GM23338 (cell line): ENCODE measurements at regions not wholly inside any gene's neighbourhood (a gene's known extent, or its start where the extent isn't known, plus 50 kb on each side); places are given as distances from the start of the nearest gene placed in this dataset.

Experiments used
- ATAC-seq: fragments of 200-7000 bp; cut with Tn5 transposase; 3 replicates; pipeline ENCODE4 v1.9.1; 2020
- DNase-seq: peaks from one replicate; pipeline ENCODE4 v3.0.0-alpha.2; 2015; ENCODE audit warnings: low spot score
- H2AFZ ChIP-seq: fragments of 200-600 bp; sonication (generic); 2 replicates; pipeline ENCODE4 v1.8.0; 2016; ENCODE audit warnings: antibody characterized with exemption, mild to moderate bottlenecking, moderate library complexity
- H3F3A ChIP-seq: fragments of 200-600 bp; sonication (generic); replicated peaks from 2 replicates; pipeline ENCODE4 v1.8.0; 2017; ENCODE audit warnings: antibody characterized with exemption, mixed run types, low read depth
- H3K27ac ChIP-seq: fragments of 200-600 bp; sonication (generic); 2 replicates; pipeline ENCODE4 v1.6.1; 2016; ENCODE audit warnings: low read depth
- H3K27me3 ChIP-seq: fragments of 200-600 bp; sonication (generic); 2 replicates; pipeline ENCODE4 v1.8.0; 2016; ENCODE audit warnings: mild to moderate bottlenecking, mixed run types, moderate library complexity; ENCODE audit not compliant: insufficient read depth
- H3K36me3 ChIP-seq: fragments of 200-600 bp; sonication (generic); 2 replicates; pipeline ENCODE4 v1.8.0; 2016; ENCODE audit warnings: mild to moderate bottlenecking; ENCODE audit not compliant: insufficient read depth
- H3K4me1 ChIP-seq: fragments of 200-600 bp; sonication (generic); 2 replicates; pipeline ENCODE4 v1.8.0; 2016; ENCODE audit warnings: mild to moderate bottlenecking, moderate library complexity; ENCODE audit not compliant: insufficient read depth
- H3K4me2 ChIP-seq: fragments of 200-600 bp; sonication (generic); 2 replicates; pipeline ENCODE4 v1.7.1; 2017; ENCODE audit warnings: mixed run types
- H3K4me3 ChIP-seq: fragments of 200-600 bp; sonication (generic); 2 replicates; pipeline ENCODE4 v1.6.1; 2016; ENCODE audit warnings: mixed run types
- H3K79me2 ChIP-seq: fragments of 200-600 bp; sonication (generic); replicated peaks from 2 replicates; pipeline ENCODE4 v1.8.0; 2017; ENCODE audit warnings: mild to moderate bottlenecking; ENCODE audit not compliant: insufficient read depth
- H3K9me2 ChIP-seq: fragments of 200-600 bp; sonication (generic); 2 replicates; pipeline ENCODE4 v1.8.0; 2017; ENCODE audit not compliant: insufficient read depth
- H4K20me1 ChIP-seq: fragments of 200-600 bp; sonication (generic); replicated peaks from 2 replicates; pipeline ENCODE4 v1.8.0; 2017; ENCODE audit warnings: mild to moderate bottlenecking; ENCODE audit not compliant: insufficient read depth
- H3K27ac Mint-ChIP-seq: 2 replicates; pipeline ENCODE4 v1.8.0; 2020; ENCODE audit warnings: inconsistent platforms, mild to moderate bottlenecking, moderate library complexity, mixed read lengths
- H3K27me3 Mint-ChIP-seq: 3 replicates; pipeline ENCODE4 v1.8.0; 2022; ENCODE audit warnings: low read depth, mild to moderate bottlenecking, moderate library complexity, mixed read lengths, inconsistent platforms; ENCODE audit not compliant: insufficient read depth, poor library complexity
- H3K36me3 Mint-ChIP-seq: 3 replicates; pipeline ENCODE4 v1.8.0; 2021; ENCODE audit warnings: low read depth, mild to moderate bottlenecking, inconsistent platforms, moderate library complexity, mixed read lengths
- H3K4me1 Mint-ChIP-seq: 3 replicates; pipeline ENCODE4 v1.8.0; 2020; ENCODE audit warnings: mild to moderate bottlenecking, inconsistent platforms, mixed read lengths
- H3K4me3 Mint-ChIP-seq: 3 replicates; pipeline ENCODE4 v1.8.0; 2021; ENCODE audit warnings: moderate library complexity, mild to moderate bottlenecking, inconsistent platforms, mixed read lengths
- H3K9me3 Mint-ChIP-seq: 3 replicates; pipeline ENCODE4 v1.8.0; 2020; ENCODE audit warnings: moderate library complexity, mild to moderate bottlenecking, inconsistent platforms, mixed read lengths
- EZH2phosphoT487 ChIP-seq: fragments of 200-600 bp; sonication (generic); IDR thresholded peaks from one replicate; pipeline ENCODE4 v1.8.1; 2018; ENCODE audit warnings: antibody characterized with exemption; ENCODE audit not compliant: unreplicated experiment
- POLR2AphosphoS5 ChIP-seq: IDR thresholded peaks from 2 replicates; pipeline ENCODE4 v1.6.1; 2016; ENCODE audit warnings: antibody characterized with exemption, low read depth
- REST ChIP-seq: IDR thresholded peaks from one replicate; pipeline ENCODE4 v1.6.1; 2018; ENCODE audit warnings: antibody characterized with exemption; ENCODE audit not compliant: unreplicated experiment
- STAT1 ChIP-seq: IDR thresholded peaks from one replicate; pipeline ENCODE4 v1.6.1; 2016; ENCODE audit warnings: antibody characterized with exemption; ENCODE audit not compliant: unreplicated experiment
- ZNF331 ChIP-seq: fragments of 250-450 bp; sonication (Bioruptor Pico); IDR thresholded peaks from 2 replicates; pipeline ENCODE4 v1.5.0; 2020; ENCODE audit warnings: low read depth, mild to moderate bottlenecking, moderate library complexity
- ZNF462 ChIP-seq: fragments of 250-450 bp; sonication (Bioruptor Pico); IDR thresholded peaks from 2 replicates; pipeline ENCODE4 v1.5.0; 2020; ENCODE audit warnings: mild to moderate bottlenecking, moderate library complexity
- TF ChIP-seq, protein P1 (sequence below), 2 experiments: fragments of 200-600 bp in 1 of 2; sonication (generic) in 1 of 2; conservative IDR thresholded peaks; 2 replicates each; pipeline versions ENCODE4 v1.5.1 to v1.6.1; 2016 to 2017; ENCODE audit warnings: antibody characterized with exemption in 2 of 2, low read depth in 2 of 2, mild to moderate bottlenecking in 2 of 2, moderate library complexity in 1 of 2
- TF ChIP-seq, protein P2 (sequence below): IDR thresholded peaks from 2 replicates; pipeline ENCODE4 v1.6.1; 2016; ENCODE audit warnings: antibody characterized with exemption

- no peak overlapping the region for H3K4me3 ChIP-seq
- no peaks in the 10 kb centered on the region for H3K27me3 ChIP-seq
- Mint-ChIP-seq H3K36me3 (no peaks in the 10 kb centered on the region), H3K27ac (no peak overlapping the region), H3K27me3 (peaks cover 2% of the 10 kb centered on the region), H3K9me3 (no peaks in the 10 kb centered on the region; the same call in 1 of the 3 replicates), H3K4me1 (peaks cover 10% of the 10 kb centered on the region), H3K4me3 (no peak overlapping the region)
- H3K79me2 ChIP-seq, result no peaks in the 10 kb centered on the region
- H3K27ac ChIP-seq, result no peak overlapping the region
- H2AFZ ChIP-seq, result no peak overlapping the region
- no peaks in the 10 kb centered on the region for H3K9me2 ChIP-seq
- no peak overlapping the region for H3K4me2 ChIP-seq
- no peaks in the 10 kb centered on the region for H4K20me1 ChIP-seq
- ATAC-seq (no peak), DNase-seq (no peak)
- no peaks in the 10 kb centered on the region for H3F3A ChIP-seq
- TF ChIP-seq, protein P1, sequence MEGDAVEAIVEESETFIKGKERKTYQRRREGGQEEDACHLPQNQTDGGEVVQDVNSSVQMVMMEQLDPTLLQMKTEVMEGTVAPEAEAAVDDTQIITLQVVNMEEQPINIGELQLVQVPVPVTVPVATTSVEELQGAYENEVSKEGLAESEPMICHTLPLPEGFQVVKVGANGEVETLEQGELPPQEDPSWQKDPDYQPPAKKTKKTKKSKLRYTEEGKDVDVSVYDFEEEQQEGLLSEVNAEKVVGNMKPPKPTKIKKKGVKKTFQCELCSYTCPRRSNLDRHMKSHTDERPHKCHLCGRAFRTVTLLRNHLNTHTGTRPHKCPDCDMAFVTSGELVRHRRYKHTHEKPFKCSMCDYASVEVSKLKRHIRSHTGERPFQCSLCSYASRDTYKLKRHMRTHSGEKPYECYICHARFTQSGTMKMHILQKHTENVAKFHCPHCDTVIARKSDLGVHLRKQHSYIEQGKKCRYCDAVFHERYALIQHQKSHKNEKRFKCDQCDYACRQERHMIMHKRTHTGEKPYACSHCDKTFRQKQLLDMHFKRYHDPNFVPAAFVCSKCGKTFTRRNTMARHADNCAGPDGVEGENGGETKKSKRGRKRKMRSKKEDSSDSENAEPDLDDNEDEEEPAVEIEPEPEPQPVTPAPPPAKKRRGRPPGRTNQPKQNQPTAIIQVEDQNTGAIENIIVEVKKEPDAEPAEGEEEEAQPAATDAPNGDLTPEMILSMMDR (conservative IDR thresholded peaks at IDR 0.05; ENCODE audit: low read depth in 2 of 2), result no peak
- TF ChIP-seq ZNF462 (no peak), ZNF331 (CRISPR knock-in tag) (no peak), STAT1 (no peak), EZH2phosphoT487 (no peak), REST (no peak), POLR2AphosphoS5 (no peak)
- TF ChIP-seq, protein P2, sequence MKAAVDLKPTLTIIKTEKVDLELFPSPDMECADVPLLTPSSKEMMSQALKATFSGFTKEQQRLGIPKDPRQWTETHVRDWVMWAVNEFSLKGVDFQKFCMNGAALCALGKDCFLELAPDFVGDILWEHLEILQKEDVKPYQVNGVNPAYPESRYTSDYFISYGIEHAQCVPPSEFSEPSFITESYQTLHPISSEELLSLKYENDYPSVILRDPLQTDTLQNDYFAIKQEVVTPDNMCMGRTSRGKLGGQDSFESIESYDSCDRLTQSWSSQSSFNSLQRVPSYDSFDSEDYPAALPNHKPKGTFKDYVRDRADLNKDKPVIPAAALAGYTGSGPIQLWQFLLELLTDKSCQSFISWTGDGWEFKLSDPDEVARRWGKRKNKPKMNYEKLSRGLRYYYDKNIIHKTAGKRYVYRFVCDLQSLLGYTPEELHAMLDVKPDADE, result no peak
- H3K4me1 ChIP-seq, result no peaks in the 10 kb centered on the region
- no peaks in the 10 kb centered on the region for H3K36me3 ChIP-seq
Observed at GRCh38 chr14:38749936-38750335, 353.1 kb downstream of the SEC23A start.
